ENCODE measurements at regions not wholly inside any gene's neighbourhood (a gene's known extent, or its start where the extent isn't known, plus 50 kb on each side); places are given as distances from the start of the nearest gene placed in this dataset.

GRCh38 chr7:136133551-136133950, 156.4 kb upstream of the MTPN start:
- Histone ChIP-seq H4K5ac (ENCODE audit: low read depth, low read length) (no peak overlapping the region), H3K14ac (replicated peaks; ENCODE audit: low read depth, low read length) (no peak overlapping the region), H3K4me1 (ENCODE audit: control insufficient read depth, insufficient read depth, low read length) (no peaks in the 10 kb centered on the region), H3K36me3 (ENCODE audit: control insufficient read depth, insufficient read depth, low read length) (no peaks in the 10 kb centered on the region), H3K9me1 (ENCODE audit: insufficient read depth, low read length) (no peaks in the 10 kb centered on the region), H3K23ac (ENCODE audit: low read depth, low read length) (no peak overlapping the region), H3K56ac (ENCODE audit: extremely low read depth, insufficient read depth, low read length) (no peak overlapping the region), H3K9ac (ENCODE audit: low read depth, low read length) (no peak overlapping the region), H4K8ac (ENCODE audit: low read depth in 2 of 2, low read length in 2 of 2) (no peak overlapping the region), H2BK5ac (ENCODE audit: low read depth, low read length, poor library complexity, severe bottlenecking) (no peak overlapping the region), H3K79me1 (ENCODE audit: low read depth in 1 of 2, low read length in 2 of 2) (no peaks in the 10 kb centered on the region), H2AFZ (replicated peaks; ENCODE audit: low read length, poor library complexity) (no peak overlapping the region), H3K9me3 (ENCODE audit: control insufficient read depth, insufficient read depth, low read length) (no peaks in the 10 kb centered on the region), H3K27me3 (ENCODE audit: control insufficient read depth, insufficient read depth, low read length) (no peaks in the 10 kb centered on the region), H2BK120ac (ENCODE audit: low read depth, low read length) (no peak overlapping the region), H3K4me2 (ENCODE audit: low read depth, low read length) (no peak overlapping the region), H2BK15ac (ENCODE audit: low read depth, low read length) (no peak overlapping the region), H3K4ac (ENCODE audit: low read depth, low read length) (no peak overlapping the region), H3K27ac (ENCODE audit: insufficient read depth, low read length) (no peak overlapping the region), H2AK9ac (replicated peaks; ENCODE audit: low read depth, low read length, poor library complexity) (no peak overlapping the region), H3K4me3 (ENCODE audit: insufficient read depth, low read depth, low read length) (no peak overlapping the region), H3K18ac (ENCODE audit: low read depth, low read length) (no peak overlapping the region), H4K20me1 (ENCODE audit: insufficient read depth, low read length) (no peaks in the 10 kb centered on the region), H2AK5ac (ENCODE audit: low read depth, low read length) (no peak overlapping the region), H2BK20ac (ENCODE audit: low read depth, low read length) (no peak overlapping the region), H4K91ac (ENCODE audit: insufficient read depth, low read depth, low read length) (no peak overlapping the region)
- DNase-seq (peak; percentile 8), ATAC-seq (ENCODE audit: low read depth) (no peak)
- dilution Hi-C loops (cut with HindIII; ENCODE audit: low sequenced_read_pairs, unreplicated experiment) (no loop called here), in situ Hi-C loops (cut with MboI; ENCODE audit: low sequenced_read_pairs) (no loop called here), intact Hi-C loops (cut with micrococcal nuclease) (no loop called here)
- POLR2A ChIA-PET (ENCODE audit: unreplicated experiment), result no interaction called here
- no CpG with 5 or more reads among the region's 3 CpGs for WGBS, 2 experiments (ENCODE audit: extremely low coverage in 2 of 2, insufficient read length in 1 of 2)
- BruUV-seq (replicated peaks), result no TSS peak
- TF ChIP-seq CEBPB (IDR thresholded peaks at IDR 0.05; ENCODE audit: low read depth, low read length) (no peak), MAFK (IDR thresholded peaks at IDR 0.05; ENCODE audit: low read depth, low read length) (no peak), BHLHE40 (IDR thresholded peaks at IDR 0.05; ENCODE audit: low read depth, low read length) (no peak), NFE2L2 (IDR thresholded peaks at IDR 0.05; ENCODE audit: low read depth, low read length) (no peak)
- CTCF ChIA-PET, result interaction anchor here (0.6 kb wide), 1 partner anchor 118 kb away, joined by 3 read pairs; no protein-coding TSS in a partner anchor
